ENCODE measurements at regions not wholly inside any gene's neighbourhood (a gene's known extent, or its start where the extent isn't known, plus 50 kb on each side); places are given as distances from the start of the nearest gene placed in this dataset.

GRCh38 chr3:82364827-82365226 is 603.4 kb upstream of the GBE1 start:
- no peaks in the 10 kb centered on the region for H3K27me3 ChIP-seq (ENCODE audit: control insufficient read depth in 2 of 2, insufficient read depth in 2 of 2, low read length in 2 of 2)
- no peaks in the 10 kb centered on the region for H3K4me1 Mint-ChIP-seq
- H3K27ac ChIP-seq (ENCODE audit: low read depth in 1 of 2, low read length in 2 of 2): no peak overlapping the region
- H3K9me3 Mint-ChIP-seq: peaks cover 0 to 10% (median 1%) of the 10 kb centered on the region in 7 donors
- H3K36me3 Mint-ChIP-seq: no peaks in the 10 kb centered on the region
- H3K9me3 ChIP-seq (replicated peaks in 1 of 2; ENCODE audit: control insufficient read depth in 1 of 2, insufficient read depth in 1 of 2, low read length in 2 of 2): peaks cover 0 to 4% of the 10 kb centered on the region in 2 donors
- no peak overlapping the region for H2AFZ ChIP-seq (ENCODE audit: insufficient read depth, low read depth, low read length, poor library complexity, severe bottlenecking)
- no peaks in the 10 kb centered on the region for H3K27me3 Mint-ChIP-seq (ENCODE audit: low read depth in 3 of 3)
- H3K4me3 ChIP-seq (replicated peaks in 1 of 3; ENCODE audit: low read depth in 2 of 3, low read length in 3 of 3): no peak overlapping the region
- H3K4me1 ChIP-seq (ENCODE audit: control insufficient read depth in 1 of 2, insufficient read depth in 2 of 2, low read length in 2 of 2): no peaks in the 10 kb centered on the region
- TF ChIP-seq CTCF (IDR thresholded peaks at IDR 0.05): no peak
- no peak overlapping the region for H3K4me3 Mint-ChIP-seq
- no peak overlapping the region for H3K4me2 ChIP-seq (replicated peaks; ENCODE audit: extremely low read depth, low read length, poor library complexity, severe bottlenecking)
- no peaks in the 10 kb centered on the region for H3K36me3 ChIP-seq (replicated peaks in 1 of 2; ENCODE audit: control insufficient read depth in 1 of 2, insufficient read depth in 2 of 2, low read length in 2 of 2)
- H3K9ac ChIP-seq (ENCODE audit: insufficient read depth, low read length, poor library complexity, severe bottlenecking): no peak overlapping the region
- H3K27ac Mint-ChIP-seq: no peak overlapping the region
- no peak for DNase-seq
- H4K20me1 ChIP-seq (ENCODE audit: insufficient read depth, low read length): no peaks in the 10 kb centered on the region
- WGBS (ENCODE audit: insufficient coverage): 100% methylated on average over 1 of the region's 4 CpGs
- intact Hi-C loops (cut with micrococcal nuclease): no loop called here
- H3K79me2 ChIP-seq (ENCODE audit: insufficient read depth, low read length): no peaks in the 10 kb centered on the region

GRCh38 chr3:82363131-82363530 is 601.7 kb upstream of the GBE1 start:
- no peak for TF ChIP-seq CTCF (IDR thresholded peaks at IDR 0.05)
- no CpG with 5 or more reads among the region's 1 CpG for WGBS (ENCODE audit: insufficient coverage)
- no peak overlapping the region for H3K4me3 Mint-ChIP-seq
- H3K9me3 Mint-ChIP-seq: peaks cover 0 to 10% (median 2%) of the 10 kb centered on the region in 7 donors
- no peaks in the 10 kb centered on the region for H3K27me3 Mint-ChIP-seq (ENCODE audit: low read depth in 3 of 3)
- no peaks in the 10 kb centered on the region for H4K20me1 ChIP-seq (ENCODE audit: insufficient read depth, low read length)
- no peaks in the 10 kb centered on the region for H3K36me3 ChIP-seq (replicated peaks in 1 of 2; ENCODE audit: control insufficient read depth in 1 of 2, insufficient read depth in 2 of 2, low read length in 2 of 2)
- H3K27ac Mint-ChIP-seq: no peak overlapping the region
- DNase-seq: no peak
- H3K9ac ChIP-seq (ENCODE audit: insufficient read depth, low read length, poor library complexity, severe bottlenecking): no peak overlapping the region
- H3K4me3 ChIP-seq (replicated peaks in 1 of 3; ENCODE audit: low read depth in 2 of 3, low read length in 3 of 3): no peak overlapping the region
- no peak overlapping the region for H2AFZ ChIP-seq (ENCODE audit: insufficient read depth, low read depth, low read length, poor library complexity, severe bottlenecking)
- H3K27me3 ChIP-seq (ENCODE audit: control insufficient read depth in 2 of 2, insufficient read depth in 2 of 2, low read length in 2 of 2): no peaks in the 10 kb centered on the region
- H3K4me1 Mint-ChIP-seq: no peaks in the 10 kb centered on the region
- intact Hi-C loops (cut with micrococcal nuclease): no loop called here
- H3K27ac ChIP-seq (ENCODE audit: low read depth in 1 of 2, low read length in 2 of 2): no peak overlapping the region
- H3K9me3 ChIP-seq (replicated peaks in 1 of 2; ENCODE audit: control insufficient read depth in 1 of 2, insufficient read depth in 1 of 2, low read length in 2 of 2): peaks cover 0 to 4% of the 10 kb centered on the region in 2 donors
- no peaks in the 10 kb centered on the region for H3K79me2 ChIP-seq (ENCODE audit: insufficient read depth, low read length)
- H3K4me1 ChIP-seq (ENCODE audit: control insufficient read depth in 1 of 2, insufficient read depth in 2 of 2, low read length in 2 of 2): no peaks in the 10 kb centered on the region
- no peaks in the 10 kb centered on the region for H3K36me3 Mint-ChIP-seq
- no peak overlapping the region for H3K4me2 ChIP-seq (replicated peaks; ENCODE audit: extremely low read depth, low read length, poor library complexity, severe bottlenecking)

Measured in CD14-positive monocyte (primary cell).